CD4-positive, alpha-beta T cell treated with Interleukin-6 for 4 hours (primary cell): ENCODE measurements at regions not wholly inside any gene's neighbourhood (a gene's known extent, or its start where the extent isn't known, plus 50 kb on each side); places are given as distances from the start of the nearest gene placed in this dataset.

ENCODE experiments used
- DNase-seq: peaks from one replicate; pipeline ENCODE4 v3.0.0-alpha.2; 2020; ENCODE audit warnings: mixed read lengths

DNA sequence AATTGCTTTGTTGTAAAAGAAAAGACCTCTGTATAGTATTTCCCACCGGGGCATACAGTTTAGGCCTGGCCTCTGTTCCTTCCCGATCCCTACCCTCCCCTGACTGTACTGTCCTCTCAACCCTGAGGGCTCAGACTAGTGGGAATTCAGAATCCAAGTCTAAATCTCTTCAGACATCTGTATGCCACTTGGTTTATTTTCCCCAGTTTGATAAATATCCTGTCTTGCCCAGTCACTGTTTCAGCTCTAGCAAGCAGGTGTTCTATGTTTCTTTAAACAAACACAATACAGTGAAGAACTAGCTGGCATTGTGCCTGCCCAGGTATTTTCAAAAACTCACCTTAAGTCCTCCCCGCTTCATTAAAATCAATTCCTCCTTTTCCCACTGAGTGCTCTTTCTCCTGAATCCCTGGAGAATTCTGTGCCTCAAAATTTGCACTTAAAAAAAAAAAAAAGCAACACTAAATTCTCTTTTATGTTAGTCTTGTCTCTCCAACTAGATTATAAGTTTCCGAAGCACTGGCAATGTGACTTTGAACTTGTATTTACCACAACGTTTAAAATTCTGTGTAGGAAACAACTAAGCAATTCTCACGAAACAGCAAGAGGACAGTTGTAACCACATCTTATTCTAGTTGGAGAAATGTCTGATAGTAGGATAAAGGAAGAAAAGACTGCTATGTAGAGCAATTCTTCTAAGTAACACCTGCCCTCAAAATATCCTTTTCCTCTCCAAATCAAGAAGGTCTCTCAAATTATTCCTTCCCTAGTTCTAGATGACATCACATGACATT is 112.0 kb upstream of the CARMIL1 start:
- no peak for DNase-seq

DNA sequence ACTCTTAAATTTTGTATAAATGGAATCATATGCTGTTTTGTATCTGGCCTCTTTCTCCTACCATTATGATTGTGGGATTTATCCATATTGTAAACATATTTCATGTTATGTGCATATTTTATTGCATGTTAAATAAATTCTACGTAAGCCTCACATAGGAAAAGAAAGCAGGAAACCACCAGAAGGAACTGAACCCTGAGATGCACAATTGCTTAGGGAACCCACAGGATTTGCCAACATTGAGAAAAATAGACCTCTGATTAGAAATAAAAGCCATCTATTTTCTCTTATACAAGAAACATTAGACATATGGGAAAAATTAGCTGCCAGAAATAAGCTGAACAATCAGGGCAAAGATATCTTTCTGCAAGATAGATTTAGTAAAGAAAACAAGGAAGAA is 111.2 kb upstream of the CARMIL1 start:
- DNase-seq = no peak

DNA sequence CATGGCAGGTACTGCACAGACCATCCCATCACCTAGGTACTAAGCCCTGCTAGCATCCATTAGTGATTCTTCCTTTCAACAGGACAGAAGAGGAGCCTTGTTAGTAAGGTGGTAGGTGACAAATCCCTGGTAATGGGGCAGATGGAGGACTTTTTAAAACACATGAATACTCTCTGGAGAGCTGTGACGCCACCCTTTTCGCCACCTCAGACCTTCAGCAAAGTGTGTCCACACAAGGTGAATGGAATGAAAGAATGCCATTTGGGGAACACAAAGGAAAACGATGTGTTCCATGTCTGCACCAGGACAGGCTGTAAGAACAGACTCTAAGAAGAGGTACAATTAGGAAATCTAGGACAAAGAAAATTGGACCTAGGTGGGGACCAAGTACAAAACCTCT is 110.5 kb upstream of the CARMIL1 start:
- DNase-seq = no peak

DNA sequence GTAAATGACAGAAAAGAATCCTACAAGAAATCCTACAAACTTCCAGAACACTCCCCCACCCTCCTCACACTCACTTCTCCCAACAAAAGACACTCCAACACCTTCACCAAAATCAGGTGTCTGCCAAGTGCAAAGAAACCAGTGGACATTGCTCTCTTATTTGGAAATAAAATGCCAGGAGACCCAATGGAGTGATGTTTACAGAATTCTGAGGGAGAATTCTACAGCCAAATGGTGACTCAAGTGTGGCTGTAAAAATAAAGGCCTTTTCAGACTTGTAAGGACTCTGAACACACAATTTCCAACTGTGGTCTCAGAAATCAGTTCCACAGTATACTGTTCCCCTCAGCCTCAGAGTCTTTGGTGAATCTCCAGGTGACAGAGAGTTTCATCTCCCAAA is 109.6 kb upstream of the CARMIL1 start:
- no peak for DNase-seq

DNA sequence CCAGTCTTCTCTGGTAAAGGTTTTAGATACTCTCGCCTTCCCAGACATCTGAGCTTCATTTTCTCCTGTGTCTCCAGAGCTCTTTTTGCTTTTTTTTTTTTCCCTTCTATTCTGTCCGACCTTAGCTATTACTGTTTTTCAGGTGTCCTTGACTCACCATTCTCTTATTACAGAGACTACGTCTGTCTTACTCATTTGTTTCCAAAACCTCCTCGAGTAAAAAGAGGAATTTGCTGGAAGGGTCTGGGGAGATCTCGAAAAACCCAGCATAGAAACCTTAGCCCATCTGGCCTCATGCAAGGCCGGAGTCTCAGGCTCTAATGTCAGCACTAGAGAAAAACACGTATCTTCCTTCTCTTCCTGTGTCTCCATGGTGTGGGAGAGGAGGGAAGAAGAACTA is 109.2 kb upstream of the CARMIL1 start:
- DNase-seq = no peak

DNA sequence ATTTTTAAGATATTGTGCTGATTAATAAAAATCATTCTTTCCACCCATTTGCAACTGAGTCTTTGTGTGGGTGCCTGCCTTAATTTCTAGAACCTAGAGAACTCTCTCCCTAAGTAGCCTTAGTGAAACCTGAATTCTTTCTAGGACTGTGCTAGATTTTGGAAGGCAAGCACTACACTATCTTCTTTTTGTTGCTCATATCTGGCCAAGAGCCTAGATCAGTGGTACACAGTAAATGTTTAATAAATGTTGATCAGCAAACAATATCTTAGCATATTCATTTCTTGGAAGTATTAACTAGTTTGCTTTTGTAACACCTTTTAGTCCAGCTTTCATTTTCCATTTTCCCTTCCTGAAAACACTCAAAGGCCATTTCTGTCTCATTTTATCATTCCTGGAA is 108.5 kb upstream of the CARMIL1 start:
- no peak for DNase-seq

DNA sequence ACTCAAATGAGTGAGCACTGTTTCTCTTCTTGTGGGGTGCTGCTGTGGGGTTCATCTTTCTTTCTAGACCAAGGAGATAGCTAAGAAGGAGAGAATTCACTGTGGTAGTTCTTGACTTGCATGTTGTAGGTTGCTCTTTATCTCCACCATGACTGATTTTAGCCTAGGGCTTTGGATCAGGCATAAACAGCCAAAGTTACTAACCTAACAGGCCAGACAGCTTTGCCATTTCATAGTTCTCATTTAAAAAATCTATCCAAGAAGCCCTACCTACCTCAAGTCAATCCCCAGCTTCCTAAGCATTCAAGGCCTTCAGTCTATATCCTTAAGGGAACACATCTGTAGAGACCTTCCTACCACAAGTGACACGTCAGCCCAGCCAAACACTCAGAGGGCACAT is 107.9 kb upstream of the CARMIL1 start:
- no peak for DNase-seq

DNA sequence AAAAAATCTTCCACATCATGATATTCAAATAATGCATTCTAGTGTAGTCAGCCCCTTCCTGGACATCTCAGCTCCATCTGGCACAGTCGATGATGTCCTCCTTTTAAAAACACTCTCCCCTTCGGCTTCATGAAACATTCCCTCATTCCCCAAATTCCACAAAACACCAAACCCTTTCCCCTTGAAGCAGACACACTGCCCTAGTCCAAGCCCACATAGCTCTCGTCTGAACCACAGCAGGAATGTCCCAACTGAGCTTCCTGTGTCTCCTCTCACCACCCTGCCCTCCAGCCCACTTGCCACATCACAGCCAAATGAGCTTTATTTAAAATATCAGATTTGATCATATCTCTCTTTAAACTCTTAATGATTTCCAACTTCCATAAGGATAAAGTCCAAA is 106.4 kb upstream of the CARMIL1 start:
- no peak for DNase-seq

DNA sequence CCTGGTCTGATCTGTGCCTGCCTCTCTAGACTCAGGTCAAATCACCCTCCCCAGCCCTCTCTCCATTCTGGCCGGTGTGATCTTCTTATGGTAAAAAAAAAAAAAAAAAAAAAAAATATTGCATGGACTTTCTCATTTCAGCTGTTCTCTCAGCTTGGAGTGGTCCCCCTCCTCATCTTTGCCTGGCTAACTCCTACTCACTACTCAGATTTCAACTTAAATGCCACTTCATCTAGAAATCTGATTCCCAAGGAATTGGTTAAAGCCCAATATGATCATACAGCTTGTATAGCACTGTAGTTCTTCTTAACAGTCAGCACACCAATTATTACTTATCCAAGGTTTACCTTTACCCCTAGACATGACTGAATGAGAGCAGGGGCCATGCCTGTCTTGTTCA is 105.9 kb upstream of the CARMIL1 start:
- DNase-seq = no peak

DNA sequence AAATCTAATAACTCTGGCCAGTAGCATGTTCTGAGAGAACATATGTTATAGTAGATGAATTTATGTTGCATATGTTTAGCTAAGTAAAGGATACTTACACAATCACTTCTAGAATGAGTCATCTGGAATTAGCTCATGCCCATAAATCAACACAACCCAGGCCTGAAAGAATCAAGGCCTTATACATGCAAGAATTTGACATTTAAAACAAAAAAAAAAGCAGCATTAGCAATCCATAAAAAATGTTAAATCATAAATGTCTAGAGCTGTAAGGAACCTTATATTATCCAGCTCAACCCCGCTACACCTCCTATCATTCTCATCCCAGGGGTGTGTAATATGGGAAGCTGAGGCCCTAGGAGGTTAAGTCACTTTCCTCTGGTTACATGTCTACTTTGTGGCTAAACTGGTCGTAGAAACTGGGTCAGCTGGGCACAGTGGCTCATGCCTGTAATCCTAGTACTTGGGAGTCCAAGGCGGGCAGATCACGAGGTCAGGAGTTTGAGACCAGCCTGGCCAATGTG is 105.2 kb upstream of the CARMIL1 start:
- DNase-seq = no peak

DNA sequence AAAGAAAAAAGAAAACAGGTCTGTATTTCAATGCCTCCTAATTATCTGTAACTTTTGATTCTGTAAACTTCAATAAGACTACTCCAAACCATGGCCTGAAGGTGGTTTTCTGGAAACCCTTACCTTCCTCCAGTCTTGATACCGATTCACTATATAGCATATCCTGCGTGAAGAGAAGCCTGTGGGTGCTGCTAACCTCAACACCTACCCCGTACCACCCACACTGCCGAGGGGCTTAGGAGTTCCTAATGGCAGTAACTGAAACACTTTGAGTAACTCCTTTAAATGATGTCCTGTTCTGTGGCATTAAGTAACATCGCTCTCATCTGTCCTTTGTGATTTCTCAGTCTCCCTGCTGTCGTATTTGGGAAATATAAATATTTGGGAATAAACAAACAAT is 104.5 kb upstream of the CARMIL1 start:
- DNase-seq = no peak

DNA sequence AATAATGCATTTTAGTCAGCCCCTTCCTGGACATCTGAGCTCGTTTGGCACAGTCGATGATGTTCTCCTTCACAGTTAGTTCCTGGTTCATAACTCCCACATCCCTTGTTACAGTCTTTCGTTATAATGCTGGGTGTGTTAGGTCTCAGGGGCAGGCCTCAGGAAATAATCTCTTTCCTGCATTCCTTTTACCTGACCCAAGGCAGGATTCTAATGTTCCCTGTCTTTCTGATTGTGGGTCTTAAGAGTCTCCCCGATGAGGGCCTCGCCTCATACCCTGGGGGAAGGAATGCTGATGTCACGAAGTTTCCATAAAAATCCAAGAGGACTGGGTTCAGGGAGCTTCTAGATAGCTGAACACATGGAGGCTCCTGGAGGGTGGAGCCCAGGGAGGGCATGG is 104.0 kb upstream of the CARMIL1 start:
- DNase-seq = no peak

DNA sequence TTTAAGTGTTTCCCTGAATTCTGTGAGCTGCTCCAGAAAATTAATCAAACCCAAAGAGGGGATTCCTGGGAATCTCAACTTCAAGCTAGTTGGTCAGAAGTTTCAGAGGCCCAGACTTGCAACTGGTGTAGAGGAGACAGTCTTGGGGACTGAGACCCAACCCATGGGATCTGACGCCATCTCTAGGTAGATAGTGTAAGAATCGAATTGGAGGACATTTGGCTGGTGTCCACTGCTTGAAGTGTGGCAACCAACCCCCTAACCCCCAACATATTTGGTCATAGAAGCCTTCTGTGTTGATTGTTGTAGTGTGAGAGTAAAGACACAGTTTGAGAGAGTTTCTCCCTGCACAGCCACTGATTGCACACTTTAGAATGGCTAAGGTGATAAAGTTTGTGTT is 103.5 kb upstream of the CARMIL1 start:
- DNase-seq = peak; percentile 11

DNA sequence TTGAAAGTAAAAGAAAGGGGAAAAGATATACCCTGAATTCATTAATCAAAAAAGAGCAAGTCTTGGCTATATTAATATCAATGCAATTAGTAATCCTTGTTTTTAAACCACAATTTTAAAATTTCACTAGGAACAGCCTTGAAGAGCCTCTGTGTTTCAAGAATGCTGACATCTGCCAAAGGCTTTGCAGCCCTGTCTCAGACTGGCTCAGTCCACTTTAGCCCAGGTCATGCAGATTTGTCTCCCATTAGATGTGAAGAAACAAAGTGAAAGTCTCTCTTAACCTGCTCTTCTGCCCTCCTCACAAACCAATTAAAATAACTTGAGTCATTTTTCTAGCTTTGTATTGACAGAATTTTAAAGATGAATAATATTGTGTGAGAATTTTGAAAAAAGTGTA is 102.7 kb upstream of the CARMIL1 start:
- DNase-seq = no peak

DNA sequence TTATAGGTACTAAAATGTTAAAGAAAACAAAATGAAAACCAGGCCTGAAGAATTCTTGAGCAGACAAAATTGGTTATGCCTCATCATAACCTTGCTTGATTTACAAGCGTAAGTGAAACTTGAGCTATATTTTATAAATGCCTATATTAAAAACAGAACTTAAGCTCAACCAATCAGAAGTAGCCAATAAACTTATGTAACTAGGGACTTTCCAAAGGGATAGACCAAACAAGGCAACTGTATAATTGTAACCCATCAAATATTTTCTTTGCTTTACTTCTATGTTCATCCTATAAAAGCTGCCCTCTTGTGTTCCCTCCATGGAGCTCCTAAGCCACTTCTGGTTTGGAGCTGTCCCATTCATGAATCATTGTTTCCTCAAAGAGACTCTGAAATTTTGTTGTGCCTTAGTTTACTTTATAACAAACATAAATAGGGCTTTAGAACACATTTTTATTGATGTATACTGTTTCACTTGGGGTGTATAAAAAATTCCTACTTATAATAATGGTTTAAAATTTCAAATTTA is 101.6 kb upstream of the CARMIL1 start:
- DNase-seq = no peak

DNA sequence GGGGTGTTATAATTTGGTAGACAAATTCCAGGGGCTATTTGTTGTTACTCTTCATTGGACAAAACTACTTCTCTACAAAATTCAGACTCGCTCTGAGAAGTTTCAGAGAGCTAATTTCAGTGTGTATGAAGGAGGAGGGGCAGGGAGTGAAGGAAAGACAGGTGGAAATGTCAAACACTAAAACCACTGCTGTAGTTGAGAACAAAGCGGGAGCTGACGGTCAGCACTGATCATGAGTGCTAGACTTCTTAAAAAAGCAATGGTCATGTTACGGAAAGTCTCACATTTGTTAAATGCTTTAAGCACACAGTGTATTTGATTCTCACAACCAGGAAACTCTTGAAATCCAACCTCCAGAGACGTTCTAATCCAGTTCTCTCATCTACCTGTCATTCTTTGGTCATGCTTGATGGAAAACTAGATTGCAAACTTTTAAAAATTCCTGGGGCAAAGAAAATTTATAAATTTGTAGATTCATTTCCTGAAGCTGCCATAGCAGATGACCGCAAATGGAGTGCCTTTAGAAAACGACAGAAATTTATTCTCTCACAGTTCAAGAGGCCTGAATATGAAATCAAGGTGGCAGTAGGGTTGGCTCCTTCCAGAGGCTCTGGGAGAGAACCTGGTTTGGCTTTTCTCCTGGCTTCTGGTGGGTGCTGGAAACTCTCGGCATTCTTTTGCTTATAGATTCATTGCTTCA is 100.7 kb upstream of the CARMIL1 start:
- no peak for DNase-seq

DNA sequence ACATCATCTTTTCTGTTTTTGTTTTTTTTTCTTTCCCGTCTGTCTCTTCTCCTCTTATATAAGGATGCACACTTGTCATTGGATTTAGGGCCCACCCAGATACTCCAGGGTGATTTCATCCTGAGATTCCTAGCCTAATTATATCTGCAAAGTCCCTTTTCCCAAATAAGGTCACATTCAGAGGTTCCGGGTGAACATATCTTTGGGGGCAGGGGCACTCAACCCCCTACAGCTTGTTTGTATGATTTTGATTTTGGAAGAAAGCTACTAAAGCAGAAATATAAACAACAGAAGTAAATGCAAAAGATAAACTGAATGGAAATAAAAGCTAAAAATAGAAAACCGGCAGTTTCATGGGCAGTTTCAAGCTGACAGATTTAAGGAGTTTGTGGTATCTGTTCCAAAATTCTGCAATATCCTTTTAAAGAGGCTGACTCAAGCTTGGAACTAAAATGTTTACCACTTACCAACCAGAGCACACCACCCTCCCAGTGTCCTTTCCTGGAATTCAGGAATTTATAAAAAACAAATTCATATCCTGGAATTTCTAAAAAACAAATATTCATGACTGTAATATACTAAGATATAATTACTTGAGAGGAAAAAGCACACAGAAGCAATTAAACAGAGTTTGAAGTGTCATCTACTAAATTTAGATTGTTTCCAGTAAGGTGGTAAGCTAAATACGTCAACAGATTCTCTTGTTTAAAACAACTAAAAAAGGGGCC is 100.0 kb upstream of the CARMIL1 start:
- DNase-seq = no peak

DNA sequence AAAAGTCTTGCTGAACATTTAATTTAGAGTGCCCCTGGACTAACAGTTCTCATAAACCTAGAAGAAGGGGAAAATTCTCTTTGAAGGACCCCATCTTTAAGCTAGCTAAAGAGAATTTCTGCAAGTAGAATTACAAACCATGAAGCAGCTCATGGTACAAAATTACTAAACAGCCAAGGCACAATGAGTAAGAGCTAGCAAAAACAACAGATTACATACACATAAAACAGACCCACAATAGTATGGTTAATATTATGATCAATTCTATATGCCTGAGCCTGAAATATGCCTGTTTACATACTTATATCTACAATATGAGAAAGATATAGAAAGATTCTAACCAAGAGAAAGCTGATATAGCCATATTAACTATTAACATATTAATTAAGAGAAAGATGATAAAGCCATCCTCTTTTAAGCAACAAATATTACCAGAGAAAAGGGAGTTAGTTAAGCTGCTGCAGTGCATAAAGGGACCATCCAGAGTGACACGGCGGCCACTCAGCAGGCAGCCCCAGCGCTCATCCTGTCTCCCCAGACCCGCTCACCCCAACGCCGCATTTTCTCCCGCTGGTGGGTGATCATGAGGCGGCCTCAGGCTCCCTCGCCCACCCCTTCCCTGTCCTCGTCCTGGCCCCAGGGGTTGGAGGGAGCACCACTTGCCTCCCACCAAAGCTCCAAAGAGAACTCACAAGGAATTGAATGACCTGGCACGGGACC is 98.4 kb upstream of the CARMIL1 start:
- no peak for DNase-seq

DNA sequence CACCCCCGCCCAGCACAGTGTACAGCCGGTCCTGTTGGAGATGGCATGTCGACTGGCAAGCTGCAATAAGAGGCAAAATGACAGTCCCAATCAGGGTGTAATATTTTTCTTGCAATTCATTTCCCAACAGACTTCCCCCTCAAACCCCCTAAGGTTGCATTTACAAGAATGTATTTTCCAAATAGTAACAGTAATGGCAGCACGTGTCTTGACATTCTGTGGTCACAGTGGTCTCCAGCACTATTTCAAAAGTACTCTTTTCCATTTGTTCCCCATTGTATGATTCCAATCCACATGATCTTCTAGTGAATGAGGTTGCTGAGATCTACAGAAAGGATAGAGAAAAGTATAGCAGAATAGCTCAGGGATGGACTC is 97.8 kb upstream of the CARMIL1 start:
- no peak for DNase-seq

DNA sequence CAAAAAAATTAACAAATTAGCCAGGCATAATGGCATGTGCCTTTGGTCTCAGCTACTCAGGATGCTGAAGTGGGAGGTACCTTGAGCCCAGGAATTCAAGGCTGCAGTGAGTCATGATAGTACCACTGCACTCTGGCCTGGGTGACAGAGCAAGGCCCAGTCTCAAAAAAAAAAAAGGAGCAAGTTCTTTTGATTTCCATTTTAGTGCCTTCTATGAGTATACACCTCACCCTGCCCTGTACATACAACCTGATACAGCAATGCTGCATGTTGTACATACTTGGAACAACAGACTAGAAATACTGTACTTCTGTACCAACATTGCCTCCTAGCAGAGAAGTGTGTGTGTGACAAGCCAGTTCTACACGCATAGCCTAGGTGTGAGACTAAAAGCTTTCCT is 97.3 kb upstream of the CARMIL1 start:
- DNase-seq = peak; percentile 3

DNA sequence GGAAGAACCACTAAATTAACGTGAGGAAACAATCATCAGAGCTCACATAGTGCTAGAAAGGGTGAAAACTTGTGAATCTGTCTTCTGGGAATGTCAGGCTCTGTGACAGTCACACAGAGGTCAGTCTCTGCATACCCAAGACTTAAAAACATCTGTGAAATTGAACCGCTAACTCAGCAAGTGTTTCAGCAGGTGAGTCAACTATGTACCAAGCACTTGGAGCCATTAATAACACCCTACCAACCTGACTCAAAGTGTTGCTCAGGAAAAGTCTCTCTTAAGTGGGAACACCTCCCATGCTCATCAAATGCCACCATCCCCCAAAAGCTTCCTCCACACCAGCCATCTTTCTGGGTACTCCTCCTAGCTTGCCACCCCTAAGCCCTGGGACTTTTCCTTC is 92.3 kb upstream of the CARMIL1 start:
- no peak for DNase-seq

DNA sequence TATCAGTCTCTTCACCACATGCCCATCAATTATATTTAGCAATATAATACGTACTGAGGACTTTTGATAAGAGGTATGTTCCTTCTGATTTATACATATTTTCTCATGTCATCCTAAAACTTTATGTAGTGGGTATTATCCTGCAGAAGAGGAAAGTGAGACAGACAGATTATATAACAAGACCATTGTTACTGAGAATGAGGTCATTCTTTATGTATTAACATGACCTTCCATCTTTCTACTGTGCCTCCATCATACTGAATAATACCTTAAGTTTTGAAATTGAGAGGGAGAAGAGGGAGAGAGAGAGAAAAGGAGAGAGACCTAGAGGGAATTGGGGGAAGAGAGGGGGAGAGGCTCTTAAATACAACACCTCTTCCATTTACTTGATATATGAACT is 90.9 kb upstream of the CARMIL1 start:
- DNase-seq = no peak
